ENCODE measurements at regions not wholly inside any gene's neighbourhood (a gene's known extent, or its start where the extent isn't known, plus 50 kb on each side); places are given as distances from the start of the nearest gene placed in this dataset.

DNA sequence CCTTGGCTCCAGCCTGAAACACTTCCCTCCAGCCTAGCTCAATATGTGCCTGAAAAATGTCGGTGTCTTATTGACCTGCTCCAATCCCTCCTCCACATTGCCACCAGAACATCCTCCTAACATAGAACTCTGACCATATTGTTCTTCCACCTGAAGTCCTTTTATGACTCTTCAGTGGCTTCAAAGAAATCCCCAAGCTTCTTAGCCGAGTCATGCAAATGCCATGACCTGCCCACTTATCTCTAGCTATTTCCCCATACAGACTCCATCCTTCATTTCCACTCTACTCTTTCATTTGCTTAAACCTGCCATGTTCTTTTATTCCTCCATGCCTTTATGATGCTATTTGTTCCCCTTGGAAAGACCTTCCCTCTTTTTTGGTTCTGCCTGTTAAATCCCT, 568.6 kb downstream of the ETNK1 start:
- no peaks in the 10 kb centered on the region for H3K36me3 ChIP-seq (ENCODE audit: control insufficient read depth, insufficient read depth, low read length)
- no peak for TF ChIP-seq CTCF (IDR thresholded peaks at IDR 0.05; ENCODE audit: insufficient read depth, low read length, poor library complexity, severe bottlenecking)
- no peak for DNase-seq (ENCODE audit: extremely low read depth, insufficient read length)

GRCh38 chr12:23197266-23197665, 572.3 kb downstream of the ETNK1 start:
- no peak overlapping the region for H3K4me3 ChIP-seq (replicated peaks; ENCODE audit: low read depth, low read length)
- no peaks in the 10 kb centered on the region for H3K36me3 ChIP-seq (ENCODE audit: control insufficient read depth, insufficient read depth, low read length)
- no peak for TF ChIP-seq CTCF (IDR thresholded peaks at IDR 0.05; ENCODE audit: insufficient read depth, low read length, poor library complexity, severe bottlenecking)
- DNase-seq (ENCODE audit: extremely low read depth, insufficient read length): no peak
- H3K27me3 ChIP-seq (replicated peaks; ENCODE audit: control insufficient read depth, insufficient read depth, low read length): no peaks in the 10 kb centered on the region

More for the DNA sequence above, 568.6 kb downstream of the ETNK1 start:
- Histone ChIP-seq H3K4me3 (replicated peaks; ENCODE audit: low read depth, low read length) (no peak overlapping the region), H3K27me3 (replicated peaks; ENCODE audit: control insufficient read depth, insufficient read depth, low read length) (no peaks in the 10 kb centered on the region; the same call in 1 of the 2 replicates)

GRCh38 chr12:23202728-23203127, 577.8 kb downstream of the ETNK1 start:
- TF ChIP-seq CTCF (IDR thresholded peaks at IDR 0.05; ENCODE audit: insufficient read depth, low read length, poor library complexity, severe bottlenecking): no peak
- no peaks in the 10 kb centered on the region; the same call in 1 of the 2 replicates for H3K27me3 ChIP-seq (replicated peaks; ENCODE audit: control insufficient read depth, insufficient read depth, low read length)
- no peaks in the 10 kb centered on the region for H3K36me3 ChIP-seq (ENCODE audit: control insufficient read depth, insufficient read depth, low read length)
- H3K4me3 ChIP-seq (replicated peaks; ENCODE audit: low read depth, low read length): no peak overlapping the region
- no peak for DNase-seq (ENCODE audit: extremely low read depth, insufficient read length)

DNA sequence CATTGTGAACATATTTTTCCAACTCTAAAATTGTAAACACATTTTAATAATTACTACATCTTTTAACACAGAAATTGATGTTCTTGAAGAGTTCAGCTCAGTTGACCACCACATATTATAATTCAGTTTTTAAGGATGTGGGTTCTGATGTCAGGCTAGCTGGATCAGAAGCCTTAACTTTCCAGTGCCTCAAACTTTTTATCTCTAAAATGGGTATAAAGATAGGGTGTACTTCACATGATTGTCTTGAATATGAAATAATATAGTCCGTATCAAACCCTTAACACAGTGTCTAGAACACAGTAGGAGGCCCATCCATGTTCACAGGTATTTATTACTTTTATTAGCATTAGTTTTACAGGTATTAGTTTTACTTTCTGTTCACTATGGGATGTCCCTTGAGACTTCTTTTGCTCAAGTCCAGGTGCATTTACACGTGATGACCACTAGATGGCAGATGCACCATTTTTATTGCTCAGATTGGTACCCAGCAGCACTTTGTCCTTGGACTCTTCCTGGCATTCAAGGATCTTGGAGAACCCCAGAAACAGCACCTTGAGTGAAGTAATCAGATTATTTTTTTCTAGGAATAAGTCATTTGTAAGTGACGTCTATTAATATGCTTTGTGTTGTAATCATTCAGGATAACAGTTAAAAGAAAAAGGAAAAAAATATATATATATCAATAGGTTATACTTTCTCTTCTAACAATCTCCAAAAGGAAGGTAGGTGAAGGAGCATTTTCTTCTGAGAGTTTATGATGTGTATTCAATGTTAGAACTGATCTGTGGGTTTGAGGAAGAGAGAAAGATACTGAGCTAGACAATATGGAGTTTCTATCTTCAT, 580.2 kb downstream of the ETNK1 start:
- TF ChIP-seq CTCF (IDR thresholded peaks at IDR 0.05; ENCODE audit: insufficient read depth, low read length, poor library complexity, severe bottlenecking): peak; percentile 83
- Histone ChIP-seq H3K4me3 (replicated peaks; ENCODE audit: low read depth, low read length) (no peak overlapping the region), H3K27me3 (replicated peaks; ENCODE audit: control insufficient read depth, insufficient read depth, low read length) (no peaks in the 10 kb centered on the region; the same call in 1 of the 2 replicates), H3K36me3 (ENCODE audit: control insufficient read depth, insufficient read depth, low read length) (no peaks in the 10 kb centered on the region)
- peak; percentile 6 for DNase-seq (ENCODE audit: extremely low read depth, insufficient read length)

DNA sequence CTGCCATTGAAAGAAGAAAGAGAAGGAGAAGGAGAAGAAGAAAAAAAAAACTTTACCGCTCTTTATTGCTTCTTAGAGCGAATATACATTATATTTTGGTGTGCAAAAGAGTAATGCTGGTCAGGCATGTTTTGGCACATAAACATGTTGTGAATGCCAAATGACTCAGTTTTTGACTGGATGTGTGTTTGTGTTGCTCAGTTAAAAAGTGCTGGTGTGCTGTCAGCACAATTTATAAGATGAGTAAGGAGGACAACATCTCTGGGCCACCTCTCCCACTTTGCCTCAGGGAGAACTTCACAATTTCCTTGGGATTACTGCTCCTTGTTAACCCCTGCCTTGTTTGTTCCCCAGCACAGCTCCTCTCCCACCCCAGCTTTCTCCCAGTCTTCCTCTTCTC, 584.8 kb downstream of the ETNK1 start:
- Histone ChIP-seq H3K27me3 (replicated peaks; ENCODE audit: control insufficient read depth, insufficient read depth, low read length) (no peaks in the 10 kb centered on the region; the same call in 1 of the 2 replicates), H3K4me3 (replicated peaks; ENCODE audit: low read depth, low read length) (no peak overlapping the region), H3K36me3 (ENCODE audit: control insufficient read depth, insufficient read depth, low read length) (no peaks in the 10 kb centered on the region)
- DNase-seq (ENCODE audit: extremely low read depth, insufficient read length): no peak
- TF ChIP-seq CTCF (IDR thresholded peaks at IDR 0.05; ENCODE audit: insufficient read depth, low read length, poor library complexity, severe bottlenecking): no peak
